GM19372 (cell line): ENCODE measurements at regions not wholly inside any gene's neighbourhood (a gene's known extent, or its start where the extent isn't known, plus 50 kb on each side); places are given as distances from the start of the nearest gene placed in this dataset.
"Not testable (repeated sequence)": the region's sequence is repeated elsewhere in the genome, so short reads cannot be mapped to it uniquely, and the experiment has no call there.

Experiments
- ATAC-seq: cut with Tn5 transposase; IDR thresholded peaks from one replicate; pipeline ENCODE4 v1.9.1; 2021; ENCODE audit warnings: mild to moderate bottlenecking, low read depth, moderate library complexity; ENCODE audit not compliant: unreplicated experiment

- peak; percentile 73 for ATAC-seq
These were observed 4394.2 kb upstream of the TPTE start for GRCh38 chr21:6126976-6127732.

DNA sequence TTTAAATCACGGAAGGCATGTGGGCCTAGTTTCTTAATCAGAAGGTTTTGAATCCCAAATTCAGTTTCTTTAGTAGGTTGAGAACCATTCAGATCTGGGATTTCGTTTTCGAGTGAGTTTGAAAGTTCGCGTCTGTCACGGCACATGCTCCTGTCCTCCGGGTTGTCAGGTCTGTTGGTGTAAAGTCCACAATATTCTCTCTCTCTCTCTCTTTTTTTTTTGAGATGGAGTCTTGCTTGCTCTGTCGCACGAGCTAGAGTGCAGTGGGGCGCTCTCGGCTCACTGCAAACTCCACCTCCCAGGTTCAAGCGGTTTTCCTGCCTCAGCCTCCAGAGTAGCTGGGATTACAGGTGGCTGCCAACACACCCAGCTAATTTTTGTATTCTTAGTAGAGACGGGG lies 4390.6 kb upstream of the TPTE start:
- ATAC-seq = not testable (repeated sequence)

- not testable (repeated sequence) for ATAC-seq
These were observed 4388.0 kb upstream of the TPTE start for GRCh38 chr21:6133373-6133772.

- ATAC-seq = not testable (repeated sequence)
These were observed 4387.3 kb upstream of the TPTE start for GRCh38 chr21:6133852-6134630.

- ATAC-seq = not testable (repeated sequence)
These were observed 4384.7 kb upstream of the TPTE start for GRCh38 chr21:6136732-6137131.

- not testable (repeated sequence) for ATAC-seq
These were observed 4382.9 kb upstream of the TPTE start for GRCh38 chr21:6138244-6139136.

DNA sequence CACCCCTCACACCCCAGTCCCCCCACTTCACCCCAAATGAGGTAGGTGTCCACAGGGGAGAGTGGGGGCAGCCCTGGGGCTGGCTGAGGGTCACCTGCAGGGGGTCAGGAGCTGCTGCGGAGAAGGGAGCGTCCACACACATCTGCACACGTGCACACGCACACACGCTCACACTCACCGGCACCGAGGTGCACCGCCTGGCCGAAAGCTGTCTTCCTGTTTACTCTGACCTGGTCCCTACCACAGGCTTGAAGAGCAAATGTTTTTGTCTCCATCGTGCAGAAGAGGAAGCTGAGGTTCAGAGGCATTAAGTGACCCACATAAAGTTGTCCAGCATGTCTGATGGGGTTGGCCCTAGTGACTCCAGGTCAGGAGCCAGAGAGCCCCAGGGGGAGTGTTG lies 4382.1 kb upstream of the TPTE start:
- not testable (repeated sequence) for ATAC-seq

GRCh38 chr21:6139862-6140261 lies 4381.5 kb upstream of the TPTE start:
- ATAC-seq = not testable (repeated sequence)

DNA sequence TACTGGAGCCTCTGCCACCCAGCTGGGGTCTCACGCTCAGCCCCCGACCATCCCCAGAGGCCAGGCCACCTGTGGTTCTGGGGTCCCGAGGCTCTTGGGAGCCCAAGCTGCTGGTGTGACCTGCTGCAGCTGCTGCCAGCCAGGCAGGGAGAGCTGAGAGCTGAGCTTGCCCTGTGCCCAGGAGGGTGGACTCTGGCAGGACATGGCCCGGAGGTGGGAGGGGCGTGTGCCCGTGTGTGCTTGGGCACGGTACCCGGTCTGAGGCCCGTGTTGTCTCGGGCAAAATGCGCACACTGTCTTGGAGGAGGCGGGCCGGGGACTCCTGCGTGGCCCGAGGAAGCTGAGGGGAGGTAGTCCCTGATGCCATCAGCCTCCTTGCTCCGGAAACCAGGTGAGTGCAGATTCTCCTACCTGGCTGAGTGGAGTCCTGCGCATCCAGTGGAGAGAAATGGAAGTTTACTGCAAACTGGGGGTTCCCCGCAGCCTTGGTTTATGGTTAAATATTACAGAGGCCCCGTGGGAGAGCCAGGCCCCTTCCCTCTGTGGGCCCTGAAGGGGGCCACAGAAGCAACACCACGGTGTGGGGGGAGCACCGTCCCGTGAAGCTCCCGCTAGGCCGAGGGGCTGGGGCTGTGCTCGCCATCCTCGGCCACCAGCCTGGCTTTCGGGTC lies 4380.8 kb upstream of the TPTE start:
- not testable (repeated sequence) for ATAC-seq

DNA sequence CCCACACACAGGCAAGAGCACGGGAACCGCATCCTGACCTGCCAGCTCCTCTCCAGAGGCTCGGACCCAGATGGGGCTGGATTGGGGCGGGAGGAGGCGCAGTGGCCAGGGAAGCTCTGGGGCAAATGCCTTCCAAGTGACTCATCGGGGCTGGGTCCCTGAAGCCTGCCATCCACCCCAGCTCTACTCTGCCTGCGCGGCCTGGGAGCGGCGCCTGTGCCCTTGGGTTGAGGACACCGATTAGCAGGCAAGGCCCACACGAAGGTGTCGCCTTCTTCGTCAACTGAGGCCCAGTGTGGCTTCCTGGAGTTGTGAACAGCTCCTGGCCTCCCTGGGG lies 4380.3 kb upstream of the TPTE start:
- not testable (repeated sequence) for ATAC-seq

GRCh38 chr21:6153154-6153553 lies 4368.2 kb upstream of the TPTE start:
- not testable (repeated sequence) for ATAC-seq

DNA sequence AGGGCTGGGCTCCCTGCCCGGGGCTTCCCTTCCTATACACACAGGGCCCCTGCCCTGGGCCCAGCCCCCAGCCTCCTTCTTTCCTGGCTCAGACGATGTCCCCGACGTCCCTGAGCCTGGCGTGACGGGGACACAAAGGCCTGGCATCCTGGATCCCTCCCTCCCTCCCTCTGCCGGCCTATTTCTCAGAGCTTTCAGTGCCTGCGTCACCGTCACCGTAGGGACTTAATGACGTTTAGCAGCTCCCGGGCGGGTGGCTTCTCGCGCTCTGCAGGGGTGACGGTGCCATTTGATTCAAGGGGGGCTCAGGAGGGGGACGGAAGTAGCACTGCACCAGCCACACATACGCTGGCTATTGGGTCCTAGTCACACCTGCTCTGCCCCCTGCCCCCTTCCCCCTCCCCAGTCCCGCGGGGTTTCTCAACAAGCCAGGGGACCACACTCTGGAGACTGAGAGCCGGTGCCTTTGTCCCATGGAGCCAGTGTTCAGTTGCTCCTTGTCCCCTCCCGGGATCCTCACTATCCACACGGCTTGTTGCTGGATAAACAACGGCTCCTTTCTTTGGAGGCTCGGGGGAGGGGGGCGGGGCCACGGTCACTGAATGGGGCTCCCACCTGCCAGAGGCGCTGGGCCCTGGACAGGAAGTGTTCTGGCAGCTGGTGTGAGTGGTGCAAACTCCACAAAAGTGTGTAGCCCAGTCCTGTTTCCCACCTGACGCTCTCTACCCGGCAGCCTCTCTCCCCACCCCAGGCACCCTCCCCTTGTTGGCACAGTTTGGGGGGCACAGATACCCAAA lies 4366.7 kb upstream of the TPTE start:
- ATAC-seq = not testable (repeated sequence)

- not testable (repeated sequence) for ATAC-seq
These were observed 4364.5 kb upstream of the TPTE start for GRCh38 chr21:6156712-6157389.

- not testable (repeated sequence) for ATAC-seq
These were observed 4363.9 kb upstream of the TPTE start for GRCh38 chr21:6157515-6157914.

DNA sequence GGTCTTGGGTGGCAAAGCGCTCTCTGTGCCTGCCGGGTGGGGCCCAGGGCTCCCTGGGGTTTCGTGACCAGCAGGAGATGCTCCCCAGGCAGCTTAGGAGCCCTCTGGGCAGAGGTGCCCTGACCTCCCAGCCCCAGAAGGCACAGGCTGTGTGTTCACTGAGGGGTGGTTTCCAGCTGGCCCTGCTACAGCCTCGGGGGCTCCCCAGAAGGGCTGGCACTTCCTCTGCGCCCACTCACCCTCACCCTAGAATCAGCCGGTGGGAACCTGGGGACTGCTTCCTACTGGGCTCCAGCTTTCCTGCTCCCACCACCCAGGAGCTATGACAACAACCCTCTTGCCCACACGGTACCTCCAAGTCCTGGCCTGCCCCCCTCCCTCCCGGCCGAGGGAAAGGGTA lies 4363.2 kb upstream of the TPTE start:
- ATAC-seq = not testable (repeated sequence)
